Activated CD4-positive, alpha-beta T cell treated with anti-CD3 and anti-CD28 coated beads, Interleukin-2, amount 10 ng/mL, durations not matched to agents 24 days and 14 days (primary cell): ENCODE measurements at regions not wholly inside any gene's neighbourhood (a gene's known extent, or its start where the extent isn't known, plus 50 kb on each side); places are given as distances from the start of the nearest gene placed in this dataset.
"Not testable (repeated sequence)": the region's sequence is repeated elsewhere in the genome, so short reads cannot be mapped to it uniquely, and the experiment has no call there.

Experiments used
- DNase-seq: peaks from one replicate; pipeline ENCODE4 v3.0.0; 2022
- H3K27ac Mint-ChIP-seq: one replicate; pipeline ENCODE4 v1.8.0; 2022; ENCODE audit warnings: mild to moderate bottlenecking, mixed read lengths
- H3K27me3 Mint-ChIP-seq: one replicate; pipeline ENCODE4 v1.8.0; 2022; ENCODE audit warnings: mixed read lengths
- H3K36me3 Mint-ChIP-seq: one replicate; pipeline ENCODE4 v1.8.0; 2022; ENCODE audit warnings: low read depth, mild to moderate bottlenecking, mixed read lengths
- H3K4me1 Mint-ChIP-seq: one replicate; pipeline ENCODE4 v1.8.0; 2021; ENCODE audit warnings: mixed read lengths
- H3K4me3 Mint-ChIP-seq: one replicate; pipeline ENCODE4 v1.8.0; 2022; ENCODE audit warnings: mild to moderate bottlenecking, moderate library complexity, mixed read lengths
- H3K9me3 Mint-ChIP-seq: one replicate; pipeline ENCODE4 v1.8.0; 2021; ENCODE audit warnings: mixed read lengths
- intact Hi-C: fragments of 100-400 bp; cut with micrococcal nuclease; formaldehyde crosslinking; loops from one replicate; pipeline ENCODE4 v1.15.1; 2023

- H3K27me3 Mint-ChIP-seq, H3K9me3 Mint-ChIP-seq, H3K36me3 Mint-ChIP-seq, H3K27ac Mint-ChIP-seq, intact Hi-C loops, H3K4me1 Mint-ChIP-seq, H3K4me3 Mint-ChIP-seq, DNase-seq: not testable (repeated sequence)
Observed at GRCh38 chr10:81735167-81735566, 139.8 kb upstream of the NRG3 start.

DNA sequence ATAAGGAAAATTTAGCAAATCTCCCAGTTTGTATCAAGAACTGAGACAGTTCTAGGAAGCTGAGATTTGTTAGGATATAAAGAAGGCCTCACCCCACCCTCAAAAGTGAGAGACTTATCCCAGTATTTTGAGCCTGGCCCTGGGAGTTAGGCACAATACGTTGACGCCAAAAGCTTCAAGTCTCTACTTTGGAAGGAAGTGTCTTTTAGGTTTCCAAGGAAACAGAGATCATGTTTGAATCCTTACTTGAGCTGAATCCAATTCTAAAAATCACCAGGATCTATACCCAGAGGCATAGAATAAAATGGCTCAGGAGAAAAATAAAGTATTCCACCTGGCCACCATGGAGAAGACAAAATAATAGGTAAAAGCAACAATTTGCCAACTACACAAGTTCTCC is 115.9 kb upstream of the NRG3 start:
- H3K36me3 Mint-ChIP-seq: no peaks in the 10 kb centered on the region
- intact Hi-C loops: no loop called here
- H3K9me3 Mint-ChIP-seq: no peaks in the 10 kb centered on the region
- H3K27ac Mint-ChIP-seq: no peak overlapping the region
- H3K4me3 Mint-ChIP-seq: no peak overlapping the region
- H3K4me1 Mint-ChIP-seq: no peaks in the 10 kb centered on the region
- no peaks in the 10 kb centered on the region for H3K27me3 Mint-ChIP-seq
- DNase-seq: no peak

DNA sequence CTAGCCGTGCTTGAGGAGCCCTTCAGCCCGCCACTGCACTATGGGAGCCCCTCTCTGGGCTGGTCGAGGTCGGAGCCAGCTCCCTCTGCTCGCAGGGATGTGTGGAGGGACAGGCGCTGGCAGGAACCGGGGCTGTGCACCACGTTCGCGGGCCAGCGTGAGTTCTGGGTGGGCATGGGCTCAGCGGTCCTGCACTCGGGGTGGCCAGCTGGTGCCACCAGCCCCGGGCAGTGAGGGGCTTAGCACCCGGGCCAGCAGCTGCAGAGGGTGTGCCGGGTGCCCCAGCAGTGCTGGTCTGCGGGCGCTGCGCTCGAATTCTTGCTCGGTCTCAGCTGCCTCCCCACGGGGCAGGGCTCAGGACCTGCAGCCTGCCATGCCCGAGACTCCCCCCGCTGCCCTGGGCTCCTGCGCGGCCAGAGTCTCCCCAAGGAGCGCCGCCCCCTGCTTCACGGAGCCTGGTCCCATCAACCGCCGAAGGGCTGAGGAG is 90.8 kb upstream of the NRG3 start:
- intact Hi-C loops: no loop called here
- H3K27me3 Mint-ChIP-seq: no peaks in the 10 kb centered on the region
- no peak for DNase-seq
- no peaks in the 10 kb centered on the region for H3K36me3 Mint-ChIP-seq
- no peak overlapping the region for H3K27ac Mint-ChIP-seq
- H3K4me3 Mint-ChIP-seq: no peak overlapping the region
- no peaks in the 10 kb centered on the region for H3K4me1 Mint-ChIP-seq
- H3K9me3 Mint-ChIP-seq: peaks cover 3% of the 10 kb centered on the region

DNA sequence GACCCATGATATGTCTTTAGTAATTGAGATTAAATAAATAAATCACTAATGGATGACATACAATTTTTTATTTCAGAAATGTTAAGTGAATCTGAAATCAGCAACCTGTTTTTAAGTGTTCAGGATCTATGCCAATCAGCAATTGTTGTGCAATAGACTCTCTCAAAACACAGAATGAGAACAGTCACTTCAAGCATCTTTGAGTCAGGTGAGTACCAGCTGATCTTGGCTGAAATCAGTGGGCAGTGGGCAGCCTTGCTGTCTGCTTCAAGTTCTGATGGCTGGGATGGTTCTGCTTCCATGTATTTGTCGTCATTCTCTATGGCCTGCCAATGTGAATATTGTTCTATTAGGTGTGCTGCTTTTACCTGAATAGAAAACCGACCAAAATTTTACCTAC is 82.3 kb upstream of the NRG3 start:
- H3K4me1 Mint-ChIP-seq: no peaks in the 10 kb centered on the region
- no peak for DNase-seq
- intact Hi-C loops: no loop called here
- no peaks in the 10 kb centered on the region for H3K9me3 Mint-ChIP-seq
- H3K4me3 Mint-ChIP-seq: no peak overlapping the region
- H3K27me3 Mint-ChIP-seq: no peaks in the 10 kb centered on the region
- H3K36me3 Mint-ChIP-seq: no peaks in the 10 kb centered on the region
- H3K27ac Mint-ChIP-seq: no peak overlapping the region

GRCh38 chr10:81806842-81807241 is 68.2 kb upstream of the NRG3 start:
- no peak overlapping the region for H3K4me3 Mint-ChIP-seq
- intact Hi-C loops: no loop called here
- H3K4me1 Mint-ChIP-seq: no peaks in the 10 kb centered on the region
- no peak for DNase-seq
- H3K27me3 Mint-ChIP-seq: no peaks in the 10 kb centered on the region
- no peak overlapping the region for H3K27ac Mint-ChIP-seq
- H3K36me3 Mint-ChIP-seq: no peaks in the 10 kb centered on the region
- peaks cover 6% of the 10 kb centered on the region for H3K9me3 Mint-ChIP-seq

DNA sequence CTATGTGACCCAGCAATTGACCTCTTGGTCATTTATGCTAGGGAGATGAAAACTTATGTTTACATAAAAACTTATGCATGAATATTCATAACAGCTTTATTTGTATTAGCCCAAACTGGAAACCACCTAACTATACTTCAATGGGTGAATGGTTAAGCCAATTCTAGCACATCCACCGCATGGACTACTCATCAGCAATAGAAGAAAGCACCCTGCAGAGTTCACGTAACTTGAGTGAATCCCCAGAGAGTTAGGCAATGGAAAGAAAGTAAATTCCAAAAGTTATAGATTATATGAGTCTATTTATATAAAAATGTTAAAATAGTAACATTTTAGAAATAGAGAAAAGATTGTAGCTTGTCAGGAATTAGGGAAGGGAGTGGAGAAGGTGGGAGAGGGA is 60.2 kb upstream of the NRG3 start:
- Mint-ChIP-seq H3K4me3 (no peak overlapping the region), H3K27ac (no peak overlapping the region), H3K9me3 (no peaks in the 10 kb centered on the region), H3K4me1 (no peaks in the 10 kb centered on the region), H3K27me3 (no peaks in the 10 kb centered on the region), H3K36me3 (no peaks in the 10 kb centered on the region)
- no peak for DNase-seq
- intact Hi-C loops: no loop called here

GRCh38 chr10:81817596-81818170 is 57.3 kb upstream of the NRG3 start:
- Mint-ChIP-seq H3K27me3 (no peaks in the 10 kb centered on the region), H3K9me3 (no peaks in the 10 kb centered on the region), H3K4me3 (no peak overlapping the region), H3K4me1 (no peaks in the 10 kb centered on the region), H3K27ac (no peak overlapping the region), H3K36me3 (no peaks in the 10 kb centered on the region)
- intact Hi-C loops: no loop called here
- no peak for DNase-seq

GRCh38 chr10:81820418-81820817 is 54.6 kb upstream of the NRG3 start:
- Mint-ChIP-seq H3K27me3 (no peaks in the 10 kb centered on the region), H3K36me3 (no peaks in the 10 kb centered on the region), H3K27ac (no peak overlapping the region), H3K9me3 (no peaks in the 10 kb centered on the region), H3K4me3 (no peak overlapping the region), H3K4me1 (no peaks in the 10 kb centered on the region)
- no peak for DNase-seq
- intact Hi-C loops: no loop called here
